Mesenteric fat pad (tissue), 1 donor: ENCODE measurements at regions not wholly inside any gene's neighbourhood (a gene's known extent, or its start where the extent isn't known, plus 50 kb on each side); places are given as distances from the start of the nearest gene placed in this dataset.
"Not testable (repeated sequence)": the region's sequence is repeated elsewhere in the genome, so short reads cannot be mapped to it uniquely, and the experiment has no call there.

ENCODE experiments used
- DNase-seq: peaks from one replicate; pipeline ENCODE4 v3.0.0-alpha.2; 2020; ENCODE audit warnings: low spot score
- donor health status: DM: yes; HTN: yes; CAD: no.

DNA sequence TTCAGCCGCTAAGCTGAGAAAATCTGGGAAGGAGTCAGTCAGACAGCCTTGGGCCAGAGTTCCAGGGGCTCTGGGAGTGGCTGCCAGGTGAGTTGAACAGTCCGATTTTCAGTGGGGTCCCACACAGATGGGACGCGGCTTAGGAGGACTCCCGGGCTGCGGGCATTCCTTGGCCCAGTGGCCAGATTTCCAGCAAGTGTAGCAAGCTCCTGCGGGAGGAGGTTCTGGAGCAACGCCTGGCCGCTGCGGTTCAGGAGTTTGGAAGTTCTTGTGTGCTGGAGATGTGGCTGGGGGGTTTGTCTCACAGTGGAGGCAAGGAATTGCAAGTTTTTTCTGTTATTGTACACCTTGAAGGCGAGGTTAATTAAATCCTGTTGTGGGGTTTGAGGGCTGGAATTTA is 1020.1 kb upstream of the MANEA start:
- not testable (repeated sequence) for DNase-seq

DNA sequence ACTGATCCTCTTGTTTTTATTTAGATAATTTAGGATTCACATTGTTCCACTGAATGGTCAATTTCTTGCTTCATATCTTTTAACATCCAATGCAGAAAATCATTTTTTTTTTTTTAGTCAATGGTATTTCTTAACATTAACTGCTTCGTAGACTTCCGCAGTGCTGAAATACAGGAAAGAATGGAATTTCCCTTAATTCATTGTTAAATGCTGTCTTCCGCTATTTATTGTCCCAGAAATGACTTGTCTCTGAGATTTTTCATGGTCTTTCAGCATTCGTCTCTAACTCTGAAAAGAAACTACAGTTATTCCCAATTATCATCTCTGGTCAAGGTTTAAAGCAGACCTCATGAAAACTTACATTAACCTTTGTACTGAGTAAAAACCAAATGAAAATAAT is 1029.1 kb upstream of the MANEA start:
- no peak for DNase-seq

DNA sequence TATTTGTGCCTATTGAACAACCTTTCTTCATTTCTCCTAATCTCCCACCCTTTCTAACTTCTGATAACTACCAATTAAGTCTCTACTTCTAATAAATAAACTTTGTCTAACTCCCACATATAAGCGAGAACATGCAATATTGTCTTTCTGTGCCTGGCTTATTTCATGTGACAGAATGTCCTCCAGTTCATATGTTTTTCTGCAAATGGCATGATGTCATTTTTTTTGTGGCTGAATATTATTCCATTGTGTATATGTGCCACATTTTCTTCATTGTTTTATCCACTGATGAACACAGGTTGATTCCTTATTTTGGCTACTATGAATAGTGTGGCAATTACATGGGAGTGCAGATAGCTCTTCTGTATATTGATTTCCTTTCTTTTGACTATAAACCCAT is 1041.5 kb upstream of the MANEA start:
- no peak for DNase-seq

DNA sequence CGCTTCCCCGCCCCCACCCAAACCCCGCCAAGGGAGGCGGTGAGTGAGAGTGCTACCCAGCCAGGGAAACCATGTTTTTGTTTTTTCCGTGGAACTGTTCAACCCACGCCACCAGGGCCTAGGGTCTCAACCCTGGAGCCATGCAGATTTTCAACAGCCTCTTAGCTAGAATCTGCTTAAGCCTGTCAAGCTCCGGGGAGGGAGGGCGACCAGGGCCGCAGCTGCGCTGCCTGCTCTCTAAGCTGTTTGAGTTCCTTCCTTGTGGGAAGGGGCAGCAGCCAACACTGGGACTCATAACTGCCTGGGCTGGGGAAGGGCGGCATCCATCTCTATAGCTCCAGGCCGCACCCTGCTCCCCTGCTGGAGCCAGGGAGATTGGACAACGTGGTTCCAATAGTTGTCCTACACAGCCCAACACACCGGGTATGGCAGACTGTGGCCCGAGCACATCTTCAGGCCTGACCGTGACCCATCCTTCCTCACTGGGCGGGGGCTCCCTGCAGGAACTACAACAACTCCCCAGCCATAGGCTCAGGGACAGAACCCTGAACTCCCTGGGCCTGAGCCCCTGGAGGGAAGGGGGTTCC is 1065.7 kb upstream of the MANEA start:
- no peak for DNase-seq

DNA sequence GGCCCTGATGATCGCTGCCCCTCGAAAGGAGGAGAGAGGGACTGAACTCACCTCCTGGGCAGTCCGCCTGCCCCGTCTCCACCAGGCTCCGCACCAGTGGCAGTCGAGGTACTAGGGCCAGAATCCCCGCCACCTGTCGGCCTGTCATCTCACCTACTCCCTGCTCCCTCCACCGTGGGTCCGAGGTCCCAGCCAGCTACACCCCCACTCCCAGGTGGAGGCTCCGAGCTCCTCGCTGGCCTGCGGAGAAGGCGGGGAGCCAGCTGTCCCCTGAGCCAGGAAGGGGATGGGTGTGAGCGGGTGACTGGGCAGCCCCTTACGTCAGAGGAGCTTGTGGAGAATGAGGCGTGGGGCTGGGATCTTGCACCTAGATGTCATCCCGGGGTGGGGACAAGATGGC is 1066.5 kb upstream of the MANEA start:
- DNase-seq = no peak

DNA sequence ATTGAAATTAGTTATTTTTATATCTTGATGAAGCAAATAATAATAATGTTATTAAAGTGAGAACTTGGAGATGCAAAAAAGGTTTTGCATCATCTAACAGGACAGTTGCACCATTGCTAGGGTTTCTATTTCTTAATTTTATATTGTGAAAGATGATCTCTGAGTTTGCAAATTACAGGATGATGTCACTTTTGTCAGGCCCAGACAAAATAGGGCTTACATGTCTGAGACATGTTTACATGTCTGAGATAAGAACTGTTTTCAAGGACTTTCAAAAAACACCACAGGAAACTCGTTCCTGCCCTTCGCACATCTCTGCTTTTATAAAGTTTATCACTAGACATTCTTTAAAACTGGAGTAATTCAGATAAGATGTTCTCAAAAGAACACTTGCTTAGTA is 1075.8 kb upstream of the MANEA start:
- no peak for DNase-seq

DNA sequence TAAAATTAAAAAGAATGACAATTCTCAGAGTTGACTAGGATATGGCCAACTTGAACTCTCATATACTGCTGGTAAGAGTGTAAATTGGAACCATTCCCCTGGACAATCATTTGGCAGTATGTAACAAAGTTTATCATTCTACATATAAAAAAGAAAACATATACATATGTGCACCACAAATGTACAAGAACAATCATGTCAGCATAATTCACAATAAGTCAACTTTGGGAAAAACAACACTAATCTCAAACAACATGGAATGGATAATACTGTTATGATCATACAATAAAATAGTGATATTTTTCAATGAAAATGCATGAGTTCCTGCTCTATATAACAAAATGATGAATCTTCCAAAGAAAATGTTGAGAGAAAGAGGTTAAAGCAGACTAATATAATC is 1078.7 kb upstream of the EPHA7 start:
- DNase-seq = no peak

DNA sequence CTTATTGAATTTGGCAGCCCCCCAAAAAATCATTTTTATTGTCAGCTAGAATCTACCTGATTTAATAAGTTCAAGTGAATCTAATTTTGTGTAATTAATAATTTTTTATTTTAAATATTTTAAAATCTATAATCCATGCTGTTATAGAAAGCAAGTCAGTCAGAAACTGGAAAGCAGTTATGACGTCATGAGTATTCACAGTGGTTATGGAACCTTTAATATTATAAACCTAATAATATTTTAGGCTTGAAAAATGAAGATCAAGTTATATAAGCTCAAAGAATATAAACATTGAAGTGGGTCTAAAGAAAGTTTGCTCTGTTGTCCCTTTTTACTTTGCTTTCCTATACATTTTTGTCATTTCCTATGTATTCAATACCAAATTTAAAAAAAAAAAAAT is 1075.1 kb upstream of the EPHA7 start:
- DNase-seq = no peak

DNA sequence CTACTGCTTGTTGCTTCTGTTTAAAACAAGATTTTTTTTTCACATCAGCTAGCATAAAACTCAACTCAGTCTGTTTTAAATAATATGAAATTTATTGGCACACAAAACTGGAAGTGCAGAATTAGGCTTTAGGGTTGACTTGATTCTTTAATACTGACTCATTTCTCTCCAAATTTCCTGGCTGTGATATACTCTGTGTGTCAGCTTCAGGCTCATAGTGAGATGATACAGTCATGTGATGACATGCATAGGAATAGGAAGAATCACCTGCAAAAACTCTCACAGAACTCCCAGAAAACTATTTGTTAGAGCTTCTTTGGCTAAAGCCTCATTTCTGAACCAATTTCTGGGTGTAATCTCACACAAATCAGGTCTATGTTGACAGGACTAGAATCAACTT is 1068.0 kb upstream of the EPHA7 start:
- no peak for DNase-seq

DNA sequence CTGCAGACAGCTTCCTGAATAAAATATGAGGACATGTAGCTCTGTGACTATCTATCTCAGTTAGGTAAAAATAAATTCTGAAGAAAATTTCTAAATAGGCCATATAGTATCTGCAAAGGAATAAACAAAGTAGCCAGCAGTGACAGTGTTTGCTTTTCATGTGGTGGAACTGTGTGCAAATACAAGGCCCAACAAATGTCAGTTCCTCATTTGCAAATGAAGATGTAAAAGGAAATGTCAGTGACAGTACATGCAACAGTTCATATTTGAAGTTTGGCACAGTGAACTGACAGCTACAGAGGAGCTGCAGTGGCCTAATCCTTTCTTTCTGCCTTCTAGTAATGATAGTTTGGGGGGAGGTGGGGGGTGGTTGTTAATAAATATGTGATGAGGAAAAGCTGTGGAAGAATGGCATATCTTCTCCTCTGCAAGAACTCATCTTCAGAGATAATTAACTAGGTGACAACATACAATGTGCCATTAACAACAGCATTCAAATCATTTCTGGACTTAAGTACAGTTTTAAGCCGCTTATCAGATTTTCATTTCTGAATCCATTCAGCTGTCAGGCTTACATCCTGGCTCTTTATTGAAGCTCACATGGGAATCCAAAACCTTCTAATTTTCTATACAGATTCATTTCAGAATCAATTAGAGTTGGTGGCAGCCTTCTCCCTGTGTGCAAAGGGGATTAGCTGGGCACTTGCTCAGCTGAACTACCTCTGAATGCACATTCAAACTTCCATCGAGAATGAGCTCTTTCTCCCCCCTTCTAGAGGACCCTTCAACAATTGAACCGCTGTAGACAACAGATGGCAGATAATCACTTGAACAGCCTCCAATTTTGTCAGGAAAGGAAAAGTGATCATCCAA is 1059.0 kb upstream of the EPHA7 start:
- DNase-seq = no peak

DNA sequence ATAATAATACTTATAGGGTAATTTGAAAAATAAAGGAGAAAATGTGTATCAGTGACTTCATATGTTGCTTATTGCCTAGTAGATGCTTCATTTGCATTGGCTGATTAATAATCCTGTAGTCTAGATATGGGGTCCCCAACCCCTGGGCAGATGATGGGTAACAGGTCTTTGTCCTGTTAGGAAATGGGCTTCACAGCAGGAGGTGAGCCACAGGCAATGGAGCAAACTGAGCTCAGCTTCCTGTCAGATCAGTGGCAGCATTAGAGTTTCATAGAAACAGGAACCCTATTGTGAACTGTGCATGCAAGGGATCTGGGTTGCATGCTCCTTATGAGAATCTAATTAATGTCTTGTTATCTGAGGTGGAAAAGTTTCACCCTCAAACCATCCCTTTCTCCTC is 1049.5 kb upstream of the EPHA7 start:
- no peak for DNase-seq

DNA sequence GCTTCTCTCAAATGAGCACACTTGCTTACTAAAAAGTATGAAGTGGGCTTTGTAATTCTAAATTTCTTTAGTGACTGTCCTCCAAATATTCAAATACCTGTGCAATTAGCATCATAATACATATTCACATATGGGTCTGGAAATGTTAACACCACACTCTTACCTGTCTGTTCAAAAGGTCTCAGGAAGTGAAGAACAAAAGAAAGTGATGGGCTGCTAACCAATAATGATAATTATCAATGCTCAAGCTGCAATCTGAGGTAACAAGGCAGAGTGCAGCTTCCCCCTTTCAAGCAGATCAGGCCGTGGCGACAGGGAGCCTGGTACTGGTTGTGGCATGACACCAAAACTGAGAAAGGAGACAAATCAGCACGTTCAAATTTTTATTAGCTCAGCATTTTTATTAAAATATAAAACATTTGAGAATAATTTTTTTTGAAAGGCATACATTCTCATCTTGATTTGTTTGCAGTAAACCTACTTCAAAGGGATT is 1044.7 kb upstream of the EPHA7 start:
- no peak for DNase-seq

DNA sequence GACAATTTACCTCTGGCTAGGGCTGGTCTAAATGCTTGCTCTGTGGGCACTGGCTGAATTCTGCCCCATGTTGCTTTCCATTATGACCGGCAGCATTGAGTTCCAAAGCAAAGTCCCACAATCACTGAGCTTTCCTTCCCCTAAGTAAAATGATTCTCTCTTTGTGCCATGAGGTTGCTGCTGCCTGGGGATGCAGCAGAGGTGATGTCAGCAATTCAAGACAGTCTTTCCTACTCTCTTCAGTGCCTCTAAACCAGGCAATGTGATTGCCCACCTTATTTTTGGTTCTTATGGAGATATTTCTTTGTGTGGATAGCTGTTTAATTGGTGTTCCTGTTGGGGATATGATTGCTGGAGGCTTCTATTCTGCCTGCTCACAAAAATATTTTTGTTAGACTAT is 1043.9 kb upstream of the EPHA7 start:
- DNase-seq = no peak

DNA sequence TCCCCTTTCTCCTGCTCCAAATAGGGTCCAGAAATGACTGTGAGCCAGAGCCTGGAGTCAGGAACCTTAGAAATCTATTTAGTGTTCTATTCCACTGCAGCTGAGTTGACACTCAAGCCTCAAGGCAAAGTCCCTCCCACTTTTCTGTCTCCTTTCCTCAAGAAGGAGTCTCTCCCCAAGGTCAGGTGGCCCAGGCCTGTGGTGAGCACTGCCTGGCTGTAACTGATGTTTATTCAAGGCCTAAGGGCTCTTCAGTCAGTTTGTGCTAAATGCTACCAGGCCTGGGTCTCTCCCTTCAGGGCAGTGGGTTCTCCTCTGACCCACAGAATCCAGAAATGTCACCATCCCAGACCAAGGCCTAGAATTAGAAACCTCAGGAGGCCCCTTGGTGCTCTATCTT is 1042.9 kb upstream of the EPHA7 start:
- no peak for DNase-seq

DNA sequence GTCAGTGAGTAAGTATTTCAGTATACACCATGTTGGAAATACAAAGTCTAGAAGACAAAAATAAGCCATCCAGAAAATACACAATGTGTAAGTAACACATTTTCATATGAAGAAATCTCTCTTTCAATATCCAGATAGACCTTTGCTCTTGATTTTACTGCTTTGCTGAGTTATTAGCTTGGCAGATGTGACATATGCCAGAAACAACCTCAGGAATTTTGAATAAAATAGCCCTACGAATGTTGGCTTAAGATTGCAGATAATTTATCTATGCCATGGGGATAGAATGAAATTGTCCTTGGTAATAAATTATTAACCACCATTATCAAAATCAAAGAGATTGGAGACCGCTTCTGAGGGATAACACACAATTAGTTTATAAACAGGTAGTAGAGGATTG is 1036.9 kb upstream of the EPHA7 start:
- no peak for DNase-seq

DNA sequence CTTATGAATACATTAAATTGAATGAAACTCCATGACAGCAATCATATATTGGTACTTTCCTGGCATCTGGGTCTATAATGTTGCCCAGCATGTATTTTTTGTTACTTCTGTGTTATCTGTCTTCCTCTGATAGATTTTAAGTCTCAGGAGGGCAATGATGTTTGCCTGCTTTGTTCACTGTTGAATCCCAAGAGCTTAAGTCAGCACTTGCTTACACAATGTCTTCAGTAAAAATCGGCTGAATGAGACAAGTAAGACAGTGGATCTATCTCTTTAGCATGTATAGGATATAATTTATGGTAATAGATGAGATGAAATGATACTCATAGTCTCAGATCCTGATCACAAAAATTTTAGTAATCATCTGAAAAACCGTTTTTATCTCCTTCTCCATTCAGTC is 1034.9 kb upstream of the EPHA7 start:
- DNase-seq = no peak

DNA sequence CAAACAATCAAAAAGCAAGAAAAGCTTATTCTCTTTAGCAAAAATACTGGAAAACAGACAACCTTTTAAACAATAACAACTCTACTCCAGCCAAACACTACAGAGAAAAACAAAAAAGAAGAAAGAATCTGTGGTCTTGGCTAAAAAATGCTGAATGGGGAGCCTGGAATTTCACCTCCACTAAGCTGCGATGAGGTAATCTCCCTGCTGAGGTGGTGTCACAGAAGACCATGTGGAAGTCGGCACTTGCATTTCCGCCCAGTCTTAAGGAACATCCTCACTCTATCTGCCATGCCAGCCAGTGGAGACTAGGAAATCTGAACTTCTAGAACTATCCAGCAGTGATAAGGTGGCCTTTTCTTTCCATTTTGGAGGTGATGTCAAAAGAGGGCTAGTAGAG is 1026.8 kb upstream of the EPHA7 start:
- no peak for DNase-seq

DNA sequence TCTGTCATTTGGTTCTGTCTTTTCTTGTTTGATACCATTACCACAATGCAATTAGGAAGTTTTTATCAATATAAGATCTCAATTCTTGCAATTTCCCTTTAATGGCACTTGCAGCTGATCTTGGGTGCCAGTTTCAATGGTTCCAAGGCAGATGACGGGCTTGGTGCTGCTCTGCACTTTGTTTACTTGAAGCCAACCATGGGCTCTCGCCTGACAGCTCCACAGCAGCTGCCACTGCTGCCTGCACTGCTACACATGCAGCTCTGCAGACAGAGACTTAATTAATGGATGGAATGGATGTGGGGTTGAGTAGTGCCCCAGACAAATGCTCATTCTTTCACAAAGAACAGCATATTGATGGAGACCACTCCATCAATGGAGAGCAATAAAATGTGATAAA is 1024.3 kb upstream of the EPHA7 start:
- DNase-seq = no peak

DNA sequence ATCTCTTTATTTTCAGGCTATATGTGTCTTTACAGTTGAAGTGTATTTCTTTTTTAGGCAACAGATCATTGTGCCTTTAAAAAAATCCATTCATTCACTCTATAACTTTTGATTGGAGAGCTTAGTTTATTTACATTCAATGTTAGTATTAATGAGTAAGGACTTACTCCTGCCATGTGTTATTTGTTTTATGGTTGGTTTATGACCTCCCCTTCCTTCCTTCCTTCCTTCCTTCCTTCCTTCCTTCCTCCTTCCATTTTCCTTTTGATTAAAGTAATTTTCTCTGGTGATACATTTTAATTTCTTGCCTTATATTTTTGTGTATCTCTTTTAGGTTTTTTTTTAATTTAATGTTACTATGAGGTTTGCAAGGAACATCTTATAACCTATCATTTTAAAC is 1005.3 kb upstream of the EPHA7 start:
- no peak for DNase-seq

DNA sequence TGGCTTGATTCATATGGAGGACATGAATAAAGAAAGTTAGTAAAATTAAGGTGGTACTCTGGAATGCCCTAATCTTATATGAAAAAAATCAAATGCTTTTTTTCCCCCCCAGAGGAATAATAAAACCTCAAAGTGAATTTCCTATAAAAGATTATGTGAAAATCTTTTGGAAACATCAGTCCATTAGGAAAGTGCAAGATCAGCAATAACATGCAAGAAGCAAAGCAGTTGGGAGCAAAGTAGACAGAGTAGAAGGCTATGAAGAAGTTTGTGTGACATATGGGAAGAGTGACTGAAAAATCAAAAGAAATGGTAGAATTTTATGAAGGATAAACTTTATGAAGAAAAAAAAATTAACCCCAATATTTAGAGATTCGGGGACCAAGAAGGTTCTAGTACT is 998.0 kb upstream of the EPHA7 start:
- DNase-seq = no peak

DNA sequence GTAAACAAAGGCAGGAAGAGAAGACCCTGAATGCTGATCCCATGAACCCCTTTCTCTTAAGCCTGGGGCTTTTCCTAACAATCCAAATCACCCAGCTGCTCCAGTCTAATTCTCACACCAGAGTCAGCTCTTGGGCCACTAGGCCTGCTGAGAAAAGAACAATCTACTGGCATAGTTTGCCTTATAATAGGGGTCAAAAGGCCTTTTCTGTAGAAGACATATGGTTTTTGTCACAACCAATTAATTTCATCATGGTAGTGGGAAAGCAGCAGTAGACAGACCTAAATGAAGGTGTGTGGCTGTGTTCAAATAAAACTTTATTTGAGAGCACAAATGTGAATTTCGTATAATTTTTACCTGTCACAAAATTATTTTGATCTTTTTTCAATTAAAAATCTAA is 994.7 kb upstream of the EPHA7 start:
- no peak for DNase-seq

DNA sequence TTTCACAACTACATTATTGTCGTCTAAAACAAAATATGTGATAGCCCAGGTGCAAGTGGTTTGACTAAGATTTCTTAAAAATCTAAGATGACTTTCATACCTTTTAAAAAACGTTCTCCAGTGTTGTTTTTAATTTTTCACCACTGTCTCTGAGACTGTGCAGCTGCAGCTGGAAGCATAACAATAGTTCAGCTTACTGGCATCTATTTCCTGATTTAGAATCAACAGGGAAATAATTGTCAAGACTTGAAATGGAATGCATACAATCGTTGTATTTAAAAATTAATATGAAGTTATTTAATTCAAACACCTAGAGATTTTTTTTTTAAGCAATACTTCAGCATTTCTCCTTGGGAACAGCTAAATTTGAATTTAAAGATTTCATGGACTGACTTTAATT is 982.0 kb upstream of the EPHA7 start:
- no peak for DNase-seq

DNA sequence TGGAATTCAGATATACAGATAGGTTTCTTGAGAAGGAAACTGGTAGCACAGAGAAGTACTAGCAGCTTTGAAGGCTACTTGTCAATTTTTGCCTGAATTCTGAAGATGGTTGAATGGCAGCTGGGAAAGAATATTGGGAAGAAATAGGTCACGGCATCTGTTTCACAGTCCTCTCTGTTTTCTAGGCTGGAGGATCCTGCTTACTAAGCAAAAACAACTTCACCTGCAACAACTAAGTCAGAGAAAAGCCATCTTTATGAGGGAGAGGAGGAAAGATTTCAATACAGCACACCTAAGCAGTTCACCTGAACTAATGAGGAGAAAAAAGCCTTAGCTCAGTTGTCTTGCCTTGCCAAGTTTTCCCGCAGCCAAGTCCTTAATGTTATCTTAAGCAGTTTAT is 975.5 kb upstream of the EPHA7 start:
- no peak for DNase-seq
